GM19455 (cell line): ENCODE measurements at regions not wholly inside any gene's neighbourhood (a gene's known extent, or its start where the extent isn't known, plus 50 kb on each side); places are given as distances from the start of the nearest gene placed in this dataset.
A peak's percentile ranks its signal among the peaks of the same experiment; 100 is the strongest.

Experiments
- ATAC-seq: cut with Tn5 transposase; IDR thresholded peaks from one replicate; pipeline ENCODE4 v1.9.1; 2021; ENCODE audit not compliant: unreplicated experiment

- no peak for ATAC-seq
These were observed 447.8 kb downstream of the MTRR start for GRCh38 chr5:8316608-8317280.

GRCh38 chr5:8317335-8317734 lies 448.4 kb downstream of the MTRR start:
- no peak for ATAC-seq

- ATAC-seq, result no peak
These were observed 451.3 kb downstream of the MTRR start for GRCh38 chr5:8320244-8320643.

- no peak for ATAC-seq
These were observed 452.3 kb downstream of the MTRR start for GRCh38 chr5:8321272-8321671.

GRCh38 chr5:8322484-8322883 lies 453.5 kb downstream of the MTRR start:
- no peak for ATAC-seq

- ATAC-seq, result no peak
These were observed 458.1 kb downstream of the MTRR start for GRCh38 chr5:8327016-8327415.

- no peak for ATAC-seq
These were observed 460.8 kb downstream of the MTRR start for GRCh38 chr5:8329773-8330172.

GRCh38 chr5:8332666-8333445 lies 463.9 kb downstream of the MTRR start:
- ATAC-seq, result no peak

GRCh38 chr5:8333485-8333884 lies 464.5 kb downstream of the MTRR start:
- ATAC-seq, result no peak

- no peak for ATAC-seq
These were observed 465.0 kb downstream of the MTRR start for GRCh38 chr5:8333977-8334376.

GRCh38 chr5:8340261-8340660 lies 471.3 kb downstream of the MTRR start:
- no peak for ATAC-seq

- no peak for ATAC-seq
These were observed 471.9 kb downstream of the MTRR start for GRCh38 chr5:8340739-8341344.

- no peak for ATAC-seq
These were observed 472.5 kb downstream of the MTRR start for GRCh38 chr5:8341406-8341805.

GRCh38 chr5:8347984-8348383 lies 479.0 kb downstream of the MTRR start:
- no peak for ATAC-seq

- peak; percentile 87 for ATAC-seq
These were observed 480.9 kb downstream of the MTRR start for GRCh38 chr5:8349855-8350254.

- ATAC-seq, result no peak
These were observed 481.8 kb downstream of the MTRR start for GRCh38 chr5:8350644-8351339.

GRCh38 chr5:8355981-8356380 lies 487.0 kb downstream of the MTRR start:
- no peak for ATAC-seq

GRCh38 chr5:8360012-8360411 lies 491.1 kb downstream of the MTRR start:
- ATAC-seq, result no peak

GRCh38 chr5:8362495-8362894 lies 493.5 kb downstream of the MTRR start:
- no peak for ATAC-seq

GRCh38 chr5:8363138-8363537 lies 494.2 kb downstream of the MTRR start:
- ATAC-seq, result no peak

GRCh38 chr5:8366266-8366665 lies 497.3 kb downstream of the MTRR start:
- ATAC-seq, result no peak

GRCh38 chr5:8376478-8376877 lies 507.5 kb downstream of the MTRR start:
- ATAC-seq, result no peak
